Lung (tissue), 11 donors: ENCODE measurements at regions not wholly inside any gene's neighbourhood (a gene's known extent, or its start where the extent isn't known, plus 50 kb on each side); places are given as distances from the start of the nearest gene placed in this dataset.

Source experiments
- ATAC-seq: fragments of 200-7000 bp; cut with Tn5 transposase; one replicate; pipeline ENCODE4 v1.9.1; 2020; ENCODE audit warnings: moderate number of reproducible peaks; ENCODE audit not compliant: insufficient read depth, low FRiP score
- DNase-seq, 3 donors: peaks; one replicate each; pipeline ENCODE4 v3.0.0-alpha.2; 2013 to 2017
- H3K27ac ChIP-seq, 2 donors: one replicate each; pipeline ENCODE4 v1.5.1; 2013; ENCODE audit warnings: mild to moderate bottlenecking in 2 of 2, moderate library complexity in 2 of 2, control low read depth in 1 of 2, inconsistent platforms in 1 of 2, low read depth in 1 of 2, low read length in 1 of 2
- H3K27me3 ChIP-seq, 3 donors: one replicate each; pipeline ENCODE4 v1.5.1; 2013; ENCODE audit warnings: low read length in 2 of 3; ENCODE audit not compliant: control insufficient read depth in 3 of 3, insufficient read depth in 3 of 3
- H3K36me3 ChIP-seq, 4 donors: one replicate each; pipeline ENCODE4 v1.5.1; 2013; ENCODE audit warnings: low read length in 4 of 4, mild to moderate bottlenecking in 1 of 4, moderate library complexity in 1 of 4; ENCODE audit not compliant: control insufficient read depth in 4 of 4, insufficient read depth in 4 of 4
- H3K4me1 ChIP-seq, 5 donors: one replicate each; pipeline ENCODE4 v1.5.1; 2013; ENCODE audit warnings: low read length in 5 of 5, mild to moderate bottlenecking in 2 of 5, moderate library complexity in 1 of 5; ENCODE audit not compliant: control insufficient read depth in 5 of 5, insufficient read depth in 5 of 5
- H3K4me3 ChIP-seq: one replicate; pipeline ENCODE4 v1.5.1; 2013; ENCODE audit warnings: mild to moderate bottlenecking, control low read depth, moderate library complexity
- H3K9ac ChIP-seq, 2 donors: one replicate each; pipeline ENCODE4 v1.5.1; 2013; ENCODE audit warnings: low read length in 2 of 2, control low read depth in 1 of 2; ENCODE audit not compliant: insufficient read depth in 1 of 2
- H3K9me3 ChIP-seq, 4 donors: one replicate each; pipeline ENCODE4 v1.5.1; 2013; ENCODE audit warnings: low read length in 3 of 4, mild to moderate bottlenecking in 1 of 4, moderate library complexity in 1 of 4; ENCODE audit not compliant: control insufficient read depth in 4 of 4, insufficient read depth in 3 of 4
- CTCF ChIP-seq: IDR thresholded peaks from 2 replicates; pipeline ENCODE4 v1.5.1; 2012; ENCODE audit warnings: mild to moderate bottlenecking; ENCODE audit errors: control extremely low read depth, extremely low read depth
- WGBS, 2 donors: extraction: QIAGEN DNeasy Blood & Tissue Kit; methylation state at CpG; one replicate each; pipeline ENCODE4 v1.1.7; 2013; 5-methylcytosine and 5-hydroxymethylcytosine counted together
- donor health status: control.
- donor health status: control.
- donor health status: Bipolar disorder and iron deficiency.
- donor health status: healthy.
- donor health status: DM: yes; HTN: yes; CAD: no.

- no peaks in the 10 kb centered on the region for H3K27me3 ChIP-seq
- no peak overlapping the region for H3K27ac ChIP-seq
- 98 to 100% methylated on average over 2 of the region's 2 CpGs for WGBS, 2 donors
- TF ChIP-seq CTCF = no peak
- no peak overlapping the region for H3K4me3 ChIP-seq
- H3K36me3 ChIP-seq = no peaks in the 10 kb centered on the region
- peaks cover 0 to under 1% (median 0%) of the 10 kb centered on the region in 5 donors for H3K4me1 ChIP-seq
- no peak overlapping the region for H3K9ac ChIP-seq
- ATAC-seq (no peak), DNase-seq (no peak)
- H3K9me3 ChIP-seq = peaks cover 0 to 10% (median 0%) of the 10 kb centered on the region in 4 donors
Observed at GRCh38 chr10:92766451-92766850, 76.7 kb downstream of the HHEX start.

- H3K4me3 ChIP-seq = no peak overlapping the region
- ATAC-seq (no peak), DNase-seq (no peak)
- 96% methylated on average over 1 of the region's 1 CpG for WGBS, 2 donors
- H3K4me1 ChIP-seq = peaks cover 0 to 2% (median 0%) of the 10 kb centered on the region in 5 donors
- peaks cover 0 to 10% (median 0%) of the 10 kb centered on the region in 4 donors for H3K9me3 ChIP-seq
- TF ChIP-seq CTCF = no peak
- no peak overlapping the region for H3K27ac ChIP-seq
- no peak overlapping the region for H3K9ac ChIP-seq
- H3K27me3 ChIP-seq = no peaks in the 10 kb centered on the region
- no peaks in the 10 kb centered on the region for H3K36me3 ChIP-seq
Observed at GRCh38 chr10:92768104-92768503, 78.3 kb downstream of the HHEX start.

GRCh38 chr10:92773776-92774175, 74.5 kb upstream of the EXOC6 start:
- H3K4me1 ChIP-seq = peaks cover 0 to 2% (median 0%) of the 10 kb centered on the region in 5 donors
- no peak for DNase-seq
- no peak overlapping the region for H3K9ac ChIP-seq
- TF ChIP-seq CTCF = no peak
- ATAC-seq = no peak
- no peak overlapping the region for H3K27ac ChIP-seq
- no peak overlapping the region for H3K4me3 ChIP-seq
- no peaks in the 10 kb centered on the region for H3K27me3 ChIP-seq
- H3K36me3 ChIP-seq = no peaks in the 10 kb centered on the region
- no peaks in the 10 kb centered on the region for H3K9me3 ChIP-seq

- no peak for TF ChIP-seq CTCF
- Histone ChIP-seq H3K4me1 (no peaks in the 10 kb centered on the region), H3K9me3 (no peaks in the 10 kb centered on the region), H3K36me3 (no peaks in the 10 kb centered on the region), H3K4me3 (no peak overlapping the region), H3K27me3 (peaks cover 0 to 3% (median 0%) of the 10 kb centered on the region in 3 donors), H3K27ac (no peak overlapping the region), H3K9ac (no peak overlapping the region)
- 93 to 96% methylated on average over 1 of the region's 1 CpG for WGBS, 2 donors
- no peak for DNase-seq
- no peak for ATAC-seq
Observed at GRCh38 chr10:92778091-92778490, 70.2 kb upstream of the EXOC6 start.
